ENCODE measurements at regions not wholly inside any gene's neighbourhood (a gene's known extent, or its start where the extent isn't known, plus 50 kb on each side); places are given as distances from the start of the nearest gene placed in this dataset.
"Not testable (repeated sequence)": the region's sequence is repeated elsewhere in the genome, so short reads cannot be mapped to it uniquely, and the experiment has no call there.

GRCh38 chr21:20201323-20201722 is 796.9 kb upstream of the NCAM2 start:
- not testable (repeated sequence) for H3K79me1 ChIP-seq (ENCODE audit: low read length); H2BK12ac ChIP-seq (ENCODE audit: low read length); H3K4me2 ChIP-seq (ENCODE audit: low read length); H3K4ac ChIP-seq (ENCODE audit: low read depth, low read length); H3K9ac ChIP-seq (ENCODE audit: low read length); H3K79me2 ChIP-seq (ENCODE audit: control insufficient read depth, insufficient read depth, low read length, poor library complexity); H2AK5ac ChIP-seq (ENCODE audit: low read length); H3K9me3 ChIP-seq (ENCODE audit: insufficient read depth, low read depth, low read length); H3K4me3 ChIP-seq (ENCODE audit: low read depth, low read length); H2AFZ ChIP-seq (ENCODE audit: insufficient read depth, low read length, poor library complexity); H3K18ac ChIP-seq (ENCODE audit: low read length); H4K91ac ChIP-seq (ENCODE audit: low read depth, low read length); H3K27ac ChIP-seq (ENCODE audit: low read depth, low read length); H3K27me3 ChIP-seq (ENCODE audit: insufficient read depth, low read length); H3K4me1 ChIP-seq (ENCODE audit: control insufficient read depth in 1 of 2, insufficient read depth in 2 of 2, low read length in 2 of 2); H2BK120ac ChIP-seq (ENCODE audit: insufficient read depth, low read length, poor library complexity); H3K36me3 ChIP-seq (ENCODE audit: control insufficient read depth in 1 of 2, insufficient read depth in 2 of 2, low read length in 2 of 2); H3K14ac ChIP-seq (ENCODE audit: low read length); DNase-seq; H2BK5ac ChIP-seq (ENCODE audit: low read depth, low read length, poor library complexity); H3K23ac ChIP-seq (ENCODE audit: low read length); H4K8ac ChIP-seq (ENCODE audit: low read depth, low read length); H4K12ac ChIP-seq (ENCODE audit: low read depth, low read length)
- WGBS (ENCODE audit: extremely low coverage, insufficient coverage, insufficient read length), result no CpG with 5 or more reads among the region's 4 CpGs

GRCh38 chr21:20207335-20207734 is 790.9 kb upstream of the NCAM2 start:
- no peak overlapping the region for H3K4ac ChIP-seq (ENCODE audit: low read depth, low read length)

GRCh38 chr21:20215959-20216358 is 782.2 kb upstream of the NCAM2 start:
- H3K79me2 ChIP-seq (ENCODE audit: control insufficient read depth, insufficient read depth, low read length, poor library complexity), result no peaks in the 10 kb centered on the region
- H3K18ac ChIP-seq (ENCODE audit: low read length), result no peak overlapping the region
- H3K4me2 ChIP-seq (ENCODE audit: low read length), result no peak overlapping the region
- no peaks in the 10 kb centered on the region for H3K4me1 ChIP-seq (ENCODE audit: control insufficient read depth in 1 of 2, insufficient read depth in 2 of 2, low read length in 2 of 2)
- no peak for DNase-seq
- H2AFZ ChIP-seq (ENCODE audit: insufficient read depth, low read length, poor library complexity), result no peak overlapping the region
- H3K79me1 ChIP-seq (ENCODE audit: low read length), result no peaks in the 10 kb centered on the region
- no peak overlapping the region for H4K12ac ChIP-seq (ENCODE audit: low read depth, low read length)
- H3K9ac ChIP-seq (ENCODE audit: low read length), result no peak overlapping the region
- no peak overlapping the region for H3K4ac ChIP-seq (ENCODE audit: low read depth, low read length)
- H2BK5ac ChIP-seq (ENCODE audit: low read depth, low read length, poor library complexity), result no peak overlapping the region
- no peak overlapping the region for H3K23ac ChIP-seq (ENCODE audit: low read length)
- H3K27me3 ChIP-seq (ENCODE audit: insufficient read depth, low read length), result no peaks in the 10 kb centered on the region
- no peak overlapping the region for H2AK5ac ChIP-seq (ENCODE audit: low read length)
- H4K8ac ChIP-seq (ENCODE audit: low read depth, low read length), result no peak overlapping the region
- H2BK120ac ChIP-seq (ENCODE audit: insufficient read depth, low read length, poor library complexity), result no peak overlapping the region
- no peak overlapping the region for H3K27ac ChIP-seq (ENCODE audit: low read depth, low read length)
- no peaks in the 10 kb centered on the region for H3K36me3 ChIP-seq (ENCODE audit: control insufficient read depth in 1 of 2, insufficient read depth in 2 of 2, low read length in 2 of 2)
- H2BK12ac ChIP-seq (ENCODE audit: low read length), result no peak overlapping the region
- H3K9me3 ChIP-seq (ENCODE audit: insufficient read depth, low read depth, low read length), result no peaks in the 10 kb centered on the region
- H4K91ac ChIP-seq (ENCODE audit: low read depth, low read length), result no peak overlapping the region
- no peak overlapping the region for H3K4me3 ChIP-seq (ENCODE audit: low read depth, low read length)
- no peak overlapping the region for H3K14ac ChIP-seq (ENCODE audit: low read length)
- WGBS (ENCODE audit: extremely low coverage, insufficient coverage, insufficient read length), result no CpG with 5 or more reads among the region's 6 CpGs

More at GRCh38 chr21:20207335-20207734, 790.9 kb upstream of the NCAM2 start:
- Histone ChIP-seq H2BK12ac (ENCODE audit: low read length) (no peak overlapping the region), H3K14ac (ENCODE audit: low read length) (no peak overlapping the region), H3K79me1 (ENCODE audit: low read length) (no peaks in the 10 kb centered on the region), H2AK5ac (ENCODE audit: low read length) (no peak overlapping the region), H3K4me3 (ENCODE audit: low read depth, low read length) (no peak overlapping the region), H3K36me3 (ENCODE audit: control insufficient read depth in 1 of 2, insufficient read depth in 2 of 2, low read length in 2 of 2) (no peaks in the 10 kb centered on the region), H3K18ac (ENCODE audit: low read length) (no peak overlapping the region), H3K9me3 (ENCODE audit: insufficient read depth, low read depth, low read length) (no peaks in the 10 kb centered on the region), H3K23ac (ENCODE audit: low read length) (no peak overlapping the region), H2BK120ac (ENCODE audit: insufficient read depth, low read length, poor library complexity) (no peak overlapping the region), H4K91ac (ENCODE audit: low read depth, low read length) (no peak overlapping the region), H4K12ac (ENCODE audit: low read depth, low read length) (no peak overlapping the region), H3K27ac (ENCODE audit: low read depth, low read length) (no peak overlapping the region), H3K79me2 (ENCODE audit: control insufficient read depth, insufficient read depth, low read length, poor library complexity) (no peaks in the 10 kb centered on the region), H3K4me2 (ENCODE audit: low read length) (no peak overlapping the region), H3K4me1 (ENCODE audit: control insufficient read depth in 1 of 2, insufficient read depth in 2 of 2, low read length in 2 of 2) (no peaks in the 10 kb centered on the region), H3K9ac (ENCODE audit: low read length) (no peak overlapping the region), H2AFZ (ENCODE audit: insufficient read depth, low read length, poor library complexity) (no peak overlapping the region), H3K27me3 (ENCODE audit: insufficient read depth, low read length) (no peaks in the 10 kb centered on the region), H4K8ac (ENCODE audit: low read depth, low read length) (no peak overlapping the region), H2BK5ac (ENCODE audit: low read depth, low read length, poor library complexity) (no peak overlapping the region)
- WGBS (ENCODE audit: extremely low coverage, insufficient coverage, insufficient read length), result no CpG with 5 or more reads among the region's 3 CpGs
- DNase-seq, result no peak

GRCh38 chr21:20220586-20220985 is 777.6 kb upstream of the NCAM2 start:
- H3K4me1 ChIP-seq (ENCODE audit: control insufficient read depth in 1 of 2, insufficient read depth in 2 of 2, low read length in 2 of 2), result no peaks in the 10 kb centered on the region
- no peak overlapping the region for H2BK120ac ChIP-seq (ENCODE audit: insufficient read depth, low read length, poor library complexity)
- no peaks in the 10 kb centered on the region for H3K36me3 ChIP-seq (ENCODE audit: control insufficient read depth in 1 of 2, insufficient read depth in 2 of 2, low read length in 2 of 2)
- no peak overlapping the region for H2AK5ac ChIP-seq (ENCODE audit: low read length)
- no peak overlapping the region for H3K4ac ChIP-seq (ENCODE audit: low read depth, low read length)
- H2BK5ac ChIP-seq (ENCODE audit: low read depth, low read length, poor library complexity), result no peak overlapping the region
- H3K9ac ChIP-seq (ENCODE audit: low read length), result no peak overlapping the region
- H2BK12ac ChIP-seq (ENCODE audit: low read length), result no peak overlapping the region
- H3K14ac ChIP-seq (ENCODE audit: low read length), result no peak overlapping the region
- no peaks in the 10 kb centered on the region for H3K9me3 ChIP-seq (ENCODE audit: insufficient read depth, low read depth, low read length)
- no peak overlapping the region for H4K12ac ChIP-seq (ENCODE audit: low read depth, low read length)
- H3K18ac ChIP-seq (ENCODE audit: low read length), result no peak overlapping the region
- H3K27me3 ChIP-seq (ENCODE audit: insufficient read depth, low read length), result no peaks in the 10 kb centered on the region
- no peaks in the 10 kb centered on the region for H3K79me1 ChIP-seq (ENCODE audit: low read length)
- no peak for DNase-seq
- no peaks in the 10 kb centered on the region for H3K79me2 ChIP-seq (ENCODE audit: control insufficient read depth, insufficient read depth, low read length, poor library complexity)
- H3K27ac ChIP-seq (ENCODE audit: low read depth, low read length), result no peak overlapping the region
- H3K4me2 ChIP-seq (ENCODE audit: low read length), result no peak overlapping the region
- no peak overlapping the region for H2AFZ ChIP-seq (ENCODE audit: insufficient read depth, low read length, poor library complexity)
- no peak overlapping the region for H4K8ac ChIP-seq (ENCODE audit: low read depth, low read length)
- H3K23ac ChIP-seq (ENCODE audit: low read length), result no peak overlapping the region
- no peak overlapping the region for H4K91ac ChIP-seq (ENCODE audit: low read depth, low read length)
- no peak overlapping the region for H3K4me3 ChIP-seq (ENCODE audit: low read depth, low read length)
